IMR-90 (cell line): ENCODE measurements at regions not wholly inside any gene's neighbourhood (a gene's known extent, or its start where the extent isn't known, plus 50 kb on each side); places are given as distances from the start of the nearest gene placed in this dataset.
A peak's percentile ranks its signal among the peaks of the same experiment; 100 is the strongest.

Source experiments
- ATAC-seq: fragments of 200-7000 bp; cut with Tn5 transposase; 2 replicates; pipeline ENCODE4 v1.9.1; 2020; ENCODE audit warnings: low read depth, mild to moderate bottlenecking, moderate library complexity
- BruUV-seq: library from RNA; stranded (reverse); fragments of 400-500 nt; replicated peaks from 2 replicates; lab custom pipeline; 2021; lab: Mats Ljungman, UMichigan
- CTCF ChIA-PET: fragments of 300-600 bp; formaldehyde crosslinking; extraction: SDS; loops from one replicate; lab custom pipeline; 2021; ENCODE audit warnings: antibody characterized with exemption; lab: Yijun Ruan, JAX
- POLR2A ChIA-PET: fragments of 300-600 bp; sonication (Branson Sonifier 250); formaldehyde crosslinking; loops from one replicate; lab custom pipeline; 2022; ENCODE audit warnings: antibody characterized with exemption; ENCODE audit not compliant: unreplicated experiment; lab: Charles Lee
- DNase-seq: peaks from one replicate; pipeline ENCODE4 v3.0.0; 2013
- H2AFZ ChIP-seq: replicated peaks from 2 replicates; pipeline ENCODE3; 2013; ENCODE audit warnings: low read length, mild to moderate bottlenecking; ENCODE audit not compliant: poor library complexity
- H2AK5ac ChIP-seq: 2 replicates; pipeline ENCODE4 v1.6.1; 2013; ENCODE audit warnings: low read depth, low read length, inconsistent platforms
- H2AK9ac ChIP-seq: replicated peaks from 2 replicates; pipeline ENCODE3; 2013; ENCODE audit warnings: mild to moderate bottlenecking, low read depth, low read length, moderate library complexity; ENCODE audit not compliant: poor library complexity
- H2BK120ac ChIP-seq: 2 replicates; pipeline ENCODE4 v1.6.1; 2013; ENCODE audit warnings: low read depth, low read length, inconsistent platforms
- H2BK15ac ChIP-seq: 3 replicates; pipeline ENCODE4 v1.6.1; 2013; ENCODE audit warnings: low read depth, low read length, inconsistent platforms
- H2BK20ac ChIP-seq: 2 replicates; pipeline ENCODE4 v1.6.1; 2013; ENCODE audit warnings: low read depth, mild to moderate bottlenecking, inconsistent platforms, low read length, moderate library complexity
- H2BK5ac ChIP-seq: 2 replicates; pipeline ENCODE4 v1.6.1; 2013; ENCODE audit warnings: mild to moderate bottlenecking, low read depth, low read length, inconsistent platforms; ENCODE audit not compliant: poor library complexity, severe bottlenecking
- H3K14ac ChIP-seq: replicated peaks from 2 replicates; pipeline ENCODE4 v1.6.1; 2013; ENCODE audit warnings: low read depth, low read length, inconsistent platforms
- H3K18ac ChIP-seq: 2 replicates; pipeline ENCODE4 v1.6.1; 2013; ENCODE audit warnings: low read depth, low read length, control low read depth
- H3K23ac ChIP-seq: 2 replicates; pipeline ENCODE4 v1.6.1; 2013; ENCODE audit warnings: low read depth, low read length, inconsistent platforms
- H3K27ac ChIP-seq: 2 replicates; pipeline ENCODE4 v1.5.1; 2013; ENCODE audit warnings: mild to moderate bottlenecking, control low read depth, low read length; ENCODE audit not compliant: insufficient read depth
- H3K27me3 ChIP-seq: 2 replicates; pipeline ENCODE4 v1.6.1; 2013; ENCODE audit warnings: low read length; ENCODE audit not compliant: control insufficient read depth, insufficient read depth
- H3K36me3 ChIP-seq: 2 replicates; pipeline ENCODE4 v1.6.1; 2013; ENCODE audit warnings: low read length, mixed read lengths; ENCODE audit not compliant: control insufficient read depth, insufficient read depth
- H3K4ac ChIP-seq: 2 replicates; pipeline ENCODE4 v1.6.1; 2013; ENCODE audit warnings: low read depth, low read length, inconsistent platforms
- H3K4me1 ChIP-seq: 2 replicates; pipeline ENCODE4 v1.6.1; 2013; ENCODE audit warnings: low read length, mixed read lengths; ENCODE audit not compliant: control insufficient read depth, insufficient read depth
- H3K4me2 ChIP-seq: 2 replicates; pipeline ENCODE4 v1.6.1; 2013; ENCODE audit warnings: low read depth, mild to moderate bottlenecking, control low read depth, low read length, moderate library complexity
- H3K4me3 ChIP-seq: 2 replicates; pipeline ENCODE4 v1.5.1; 2013; ENCODE audit warnings: low read depth, mild to moderate bottlenecking, control low read depth, low read length, moderate library complexity; ENCODE audit not compliant: insufficient read depth
- H3K56ac ChIP-seq: 2 replicates; pipeline ENCODE4 v1.6.1; 2013; ENCODE audit warnings: low read length, inconsistent platforms; ENCODE audit not compliant: insufficient read depth; ENCODE audit errors: extremely low read depth
- H3K79me1 ChIP-seq, 2 experiments: 2 replicates each; pipeline ENCODE4 v1.6.1; 2013; ENCODE audit warnings: low read length in 2 of 2, inconsistent platforms in 1 of 2, low read depth in 1 of 2
- H3K9ac ChIP-seq: 2 replicates; pipeline ENCODE4 v1.6.1; 2013; ENCODE audit warnings: low read depth, low read length, control low read depth
- H3K9me1 ChIP-seq: 2 replicates; pipeline ENCODE4 v1.6.1; 2013; ENCODE audit warnings: low read length, inconsistent platforms; ENCODE audit not compliant: insufficient read depth
- H3K9me3 ChIP-seq: 2 replicates; pipeline ENCODE4 v1.6.1; 2013; ENCODE audit warnings: low read length; ENCODE audit not compliant: control insufficient read depth, insufficient read depth
- H4K20me1 ChIP-seq: 2 replicates; pipeline ENCODE4 v1.6.1; 2013; ENCODE audit warnings: low read length, inconsistent platforms; ENCODE audit not compliant: insufficient read depth
- H4K5ac ChIP-seq: 2 replicates; pipeline ENCODE4 v1.6.1; 2013; ENCODE audit warnings: mild to moderate bottlenecking, low read depth, low read length, control low read depth
- H4K8ac ChIP-seq, 2 experiments: 2 replicates each; pipeline ENCODE4 v1.6.1; 2013; ENCODE audit warnings: low read depth in 2 of 2, low read length in 2 of 2, control low read depth in 1 of 2, inconsistent platforms in 1 of 2
- H4K91ac ChIP-seq: 2 replicates; pipeline ENCODE4 v1.6.1; 2013; ENCODE audit warnings: low read depth, low read length, inconsistent platforms; ENCODE audit not compliant: insufficient read depth
- CHD1 ChIP-seq: IDR thresholded peaks from 2 replicates; pipeline ENCODE4 v1.6.1; 2012; ENCODE audit warnings: low read depth, low read length, improper control_type of control experiment
- MAFK ChIP-seq: IDR thresholded peaks from 2 replicates; pipeline ENCODE4 v1.6.1; 2012; ENCODE audit warnings: low read depth, low read length, improper control_type of control experiment
- MAZ ChIP-seq: IDR thresholded peaks from 2 replicates; pipeline ENCODE4 v1.6.1; 2012; ENCODE audit warnings: low read depth, mild to moderate bottlenecking, low read length, improper control_type of control experiment, moderate library complexity, borderline replicate concordance
- MXI1 ChIP-seq: IDR thresholded peaks from 2 replicates; pipeline ENCODE4 v1.6.1; 2012; ENCODE audit warnings: low read depth, mild to moderate bottlenecking, low read length, moderate library complexity, borderline replicate concordance
- NFE2L2 ChIP-seq: fragments of 150-350 bp; IDR thresholded peaks from 2 replicates; pipeline ENCODE4 v1.6.1; 2016; ENCODE audit warnings: low read depth, mild to moderate bottlenecking, low read length
- POLR2A ChIP-seq: IDR thresholded peaks from 2 replicates; pipeline ENCODE4 v1.6.1; 2012; ENCODE audit warnings: mild to moderate bottlenecking, low read depth, low read length
- RAD21 ChIP-seq: IDR thresholded peaks from 2 replicates; pipeline ENCODE4 v1.6.1; 2012; ENCODE audit warnings: low read length, improper control_type of control experiment
- RCOR1 ChIP-seq: IDR thresholded peaks from 2 replicates; pipeline ENCODE4 v1.6.1; 2012; ENCODE audit warnings: mild to moderate bottlenecking, low read length, improper control_type of control experiment; ENCODE audit not compliant: insufficient replicate concordance
- RFX5 ChIP-seq: IDR thresholded peaks from 2 replicates; pipeline ENCODE4 v1.8.0; 2012; ENCODE audit warnings: low read depth, mild to moderate bottlenecking, low read length, moderate library complexity
- SMC3 ChIP-seq: fragments of 150-350 bp; IDR thresholded peaks from 2 replicates; pipeline ENCODE4 v1.6.1; 2016; ENCODE audit warnings: low read depth, mild to moderate bottlenecking, antibody characterized with exemption, low read length, moderate library complexity
- WGBS, 2 experiments: methylation state at CpG; one replicate each; pipeline versions ENCODE4 v1.1.5 to v1.1.7; 2013; ENCODE audit warnings: missing lambda C conversion rate in 2 of 2; ENCODE audit not compliant: insufficient read length in 1 of 2; ENCODE audit errors: extremely low coverage in 2 of 2; 5-methylcytosine and 5-hydroxymethylcytosine counted together
- dilution Hi-C: fragments of 300-500 bp; cut with HindIII; formaldehyde crosslinking; loops from one replicate; pipeline ENCODE4 v1.14.3; 2018; ENCODE audit warnings: low sequenced_read_pairs; ENCODE audit not compliant: unreplicated experiment
- in situ Hi-C: fragments of 300-500 bp; cut with MboI; formaldehyde crosslinking; loops from 3 replicates; pipeline ENCODE4 v1.14.3; 2019; ENCODE audit warnings: low sequenced_read_pairs, inconsistent platforms, mixed read lengths
- intact Hi-C: fragments of 100-400 bp; cut with micrococcal nuclease; formaldehyde crosslinking; loops from 2 replicates; pipeline ENCODE4 v1.10.0; 2022
- TF ChIP-seq, protein P1 (sequence below): fragments of 150-350 bp; IDR thresholded peaks from 2 replicates; pipeline ENCODE4 v1.6.1; 2017; ENCODE audit warnings: mild to moderate bottlenecking, antibody characterized with exemption, low read length, low read depth
- TF ChIP-seq, protein P2 (sequence below): fragments of 150-350 bp; IDR thresholded peaks from 2 replicates; pipeline ENCODE4 v1.6.1; 2016; ENCODE audit warnings: low read depth, mild to moderate bottlenecking, low read length, moderate library complexity, borderline replicate concordance
- TF ChIP-seq, protein P3 (sequence below): conservative IDR thresholded peaks from 2 replicates; pipeline ENCODE4 v1.5.1; 2012; ENCODE audit warnings: mild to moderate bottlenecking, low read depth, low read length, improper control_type of control experiment

DNA sequence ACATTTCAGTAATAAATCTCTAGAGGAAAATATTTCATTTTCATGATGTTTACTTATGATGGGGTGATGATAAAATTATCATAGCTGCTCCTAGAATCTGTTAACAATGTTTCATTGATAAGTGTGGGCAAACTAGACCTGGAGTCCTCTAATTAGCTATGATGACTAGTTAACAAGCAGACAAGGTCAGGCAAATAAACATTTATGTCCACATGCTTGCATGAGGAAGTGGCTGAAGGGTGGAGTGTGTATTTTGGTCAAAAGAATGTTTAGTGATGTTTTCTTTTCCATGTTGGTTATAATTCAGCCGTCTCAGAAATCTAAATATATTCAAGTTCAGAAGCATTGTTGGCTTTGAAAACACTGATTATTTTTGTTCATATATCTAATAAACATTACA is 99.9 kb upstream of the FN1 start:
- POLR2A ChIA-PET, result interaction anchor here (0.6 kb wide), 1 partner anchor 90 kb away, joined by 4 read pairs; no protein-coding TSS in a partner anchor
- TF ChIP-seq MXI1 (no peak), RCOR1 (no peak), RFX5 (no peak), NFE2L2 (no peak), CHD1 (no peak), MAFK (no peak), MAZ (no peak), RAD21 (no peak), POLR2A (no peak), SMC3 (no peak)
- TF ChIP-seq, protein P1, sequence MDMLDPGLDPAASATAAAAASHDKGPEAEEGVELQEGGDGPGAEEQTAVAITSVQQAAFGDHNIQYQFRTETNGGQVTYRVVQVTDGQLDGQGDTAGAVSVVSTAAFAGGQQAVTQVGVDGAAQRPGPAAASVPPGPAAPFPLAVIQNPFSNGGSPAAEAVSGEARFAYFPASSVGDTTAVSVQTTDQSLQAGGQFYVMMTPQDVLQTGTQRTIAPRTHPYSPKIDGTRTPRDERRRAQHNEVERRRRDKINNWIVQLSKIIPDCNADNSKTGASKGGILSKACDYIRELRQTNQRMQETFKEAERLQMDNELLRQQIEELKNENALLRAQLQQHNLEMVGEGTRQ, result no peak
- TF ChIP-seq, protein P2, sequence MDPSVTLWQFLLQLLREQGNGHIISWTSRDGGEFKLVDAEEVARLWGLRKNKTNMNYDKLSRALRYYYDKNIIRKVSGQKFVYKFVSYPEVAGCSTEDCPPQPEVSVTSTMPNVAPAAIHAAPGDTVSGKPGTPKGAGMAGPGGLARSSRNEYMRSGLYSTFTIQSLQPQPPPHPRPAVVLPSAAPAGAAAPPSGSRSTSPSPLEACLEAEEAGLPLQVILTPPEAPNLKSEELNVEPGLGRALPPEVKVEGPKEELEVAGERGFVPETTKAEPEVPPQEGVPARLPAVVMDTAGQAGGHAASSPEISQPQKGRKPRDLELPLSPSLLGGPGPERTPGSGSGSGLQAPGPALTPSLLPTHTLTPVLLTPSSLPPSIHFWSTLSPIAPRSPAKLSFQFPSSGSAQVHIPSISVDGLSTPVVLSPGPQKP, result no peak
- TF ChIP-seq, protein P3, sequence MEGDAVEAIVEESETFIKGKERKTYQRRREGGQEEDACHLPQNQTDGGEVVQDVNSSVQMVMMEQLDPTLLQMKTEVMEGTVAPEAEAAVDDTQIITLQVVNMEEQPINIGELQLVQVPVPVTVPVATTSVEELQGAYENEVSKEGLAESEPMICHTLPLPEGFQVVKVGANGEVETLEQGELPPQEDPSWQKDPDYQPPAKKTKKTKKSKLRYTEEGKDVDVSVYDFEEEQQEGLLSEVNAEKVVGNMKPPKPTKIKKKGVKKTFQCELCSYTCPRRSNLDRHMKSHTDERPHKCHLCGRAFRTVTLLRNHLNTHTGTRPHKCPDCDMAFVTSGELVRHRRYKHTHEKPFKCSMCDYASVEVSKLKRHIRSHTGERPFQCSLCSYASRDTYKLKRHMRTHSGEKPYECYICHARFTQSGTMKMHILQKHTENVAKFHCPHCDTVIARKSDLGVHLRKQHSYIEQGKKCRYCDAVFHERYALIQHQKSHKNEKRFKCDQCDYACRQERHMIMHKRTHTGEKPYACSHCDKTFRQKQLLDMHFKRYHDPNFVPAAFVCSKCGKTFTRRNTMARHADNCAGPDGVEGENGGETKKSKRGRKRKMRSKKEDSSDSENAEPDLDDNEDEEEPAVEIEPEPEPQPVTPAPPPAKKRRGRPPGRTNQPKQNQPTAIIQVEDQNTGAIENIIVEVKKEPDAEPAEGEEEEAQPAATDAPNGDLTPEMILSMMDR, result no peak
- Histone ChIP-seq H3K27me3 (no peaks in the 10 kb centered on the region), H3K4me1 (peaks cover 11% of the 10 kb centered on the region), H3K79me1 (no peaks in the 10 kb centered on the region), H2AK5ac (peak overlapping the region; percentile 59; the same call in 1 of the 2 replicates), H3K27ac (peak overlapping the region; percentile 52; the same call in 1 of the 2 replicates), H3K36me3 (no peaks in the 10 kb centered on the region), H4K91ac (0 out of 2 replicates have a peak overlapping the region, but pooled peaks have one; percentile 20), H3K9ac (no peak overlapping the region), H3K23ac (no peak overlapping the region), H3K56ac (peak overlapping the region; percentile 39; the same call in 1 of the 2 replicates), H3K4ac (peak overlapping the region; percentile 1; the same call in 1 of the 2 replicates), H2BK20ac (0 out of 2 replicates have a peak overlapping the region, but pooled peaks have one; percentile 2), H4K8ac (no peak overlapping the region), H2BK5ac (peak overlapping the region; percentile 85), H4K5ac (no peak overlapping the region; the same call in 1 of the 2 replicates), H3K9me3 (0 out of 2 replicates have a peak, but pooled peaks cover 5% of the 10 kb centered on the region), H3K9me1 (no peaks in the 10 kb centered on the region; the same call in 1 of the 2 replicates), H2AFZ (no peak overlapping the region), H4K20me1 (no peaks in the 10 kb centered on the region), H3K14ac (no peak overlapping the region), H3K4me3 (no peak overlapping the region), H3K4me2 (no peak overlapping the region), H3K18ac (peak overlapping the region; percentile 86; the same call in 1 of the 2 replicates), H2BK15ac (no peak overlapping the region), H2BK120ac (peak overlapping the region; percentile 29), H2AK9ac (no peak overlapping the region)
- CTCF ChIA-PET, result interaction anchor here (0.6 kb wide), 1 partner anchor 87 kb away, joined by 4 read pairs; no protein-coding TSS in a partner anchor
- no peak for DNase-seq
- ATAC-seq, result no peak
- dilution Hi-C loops (no loop called here), intact Hi-C loops (loop anchor here (2.0 kb wide), 1 partner anchor 75 kb away; no protein-coding TSS in a partner anchor), in situ Hi-C loops (no loop called here)
- WGBS, 2 experiments, result no CpG with 5 or more reads among the region's 1 CpG
- BruUV-seq, result no TSS peak
